AG09309 (cell line): ENCODE measurements at regions not wholly inside any gene's neighbourhood (a gene's known extent, or its start where the extent isn't known, plus 50 kb on each side); places are given as distances from the start of the nearest gene placed in this dataset.
A peak's percentile ranks its signal among the peaks of the same experiment; 100 is the strongest.

Source experiments
- DNase-seq: peaks from one replicate; pipeline ENCODE4 v3.0.0-alpha.2; 2010; ENCODE audit warnings: low read depth
- H3K4me3 ChIP-seq: 2 replicates; pipeline ENCODE4 v1.5.1; 2011; ENCODE audit warnings: mild to moderate bottlenecking, low read depth, low read length, moderate library complexity; ENCODE audit not compliant: control insufficient read depth
- TF ChIP-seq, protein P1 (sequence below): IDR thresholded peaks from 2 replicates; pipeline ENCODE4 v1.5.1; 2011; ENCODE audit warnings: mild to moderate bottlenecking, low read depth, low read length, inconsistent platforms; ENCODE audit not compliant: insufficient read depth, control insufficient read depth; ENCODE audit errors: missing control alignments

DNA sequence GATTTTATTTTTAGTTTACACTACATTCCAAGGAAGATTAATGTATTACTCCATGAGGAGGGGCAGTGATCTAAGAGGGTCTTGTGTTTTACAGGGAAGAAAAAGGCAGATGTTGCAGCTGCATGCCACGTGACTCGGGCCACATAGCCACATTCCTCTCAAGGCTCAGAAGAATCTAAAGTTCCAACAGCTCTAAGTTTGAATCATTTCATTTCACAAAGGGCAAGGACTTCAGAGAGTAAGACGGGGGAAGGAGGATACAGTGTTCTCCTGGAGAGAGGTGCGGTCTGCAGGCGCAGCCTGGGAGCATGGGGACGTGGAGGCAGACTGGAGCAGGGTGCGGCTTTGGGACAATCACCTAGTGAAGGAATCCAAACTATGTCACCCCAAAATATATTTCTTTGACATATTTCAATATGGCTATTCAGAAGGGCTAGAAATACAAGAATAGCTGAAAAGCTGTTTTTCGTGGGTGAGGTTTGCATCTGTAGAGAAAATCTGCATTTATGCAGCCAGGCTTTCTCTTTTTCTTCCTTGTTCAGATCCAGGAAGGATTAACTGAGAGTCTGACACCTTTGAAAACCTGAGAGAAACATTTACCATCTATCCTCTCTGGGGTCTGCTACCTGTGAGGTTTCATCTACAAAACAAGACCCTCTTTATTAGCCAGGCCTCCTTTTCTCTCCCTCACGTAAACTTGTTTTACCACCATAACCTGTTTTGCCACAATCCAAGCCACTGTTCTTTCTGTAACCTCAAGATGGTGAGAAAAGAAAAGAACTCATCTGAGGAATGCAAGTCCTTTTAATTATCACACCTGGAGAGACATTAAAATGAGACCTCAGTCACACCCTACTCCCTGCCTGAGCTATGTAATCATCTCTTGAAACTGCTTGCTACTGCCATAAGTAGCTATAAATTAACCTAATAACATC, 165.1 kb upstream of the NDUFV2 start:
- TF ChIP-seq, protein P1, sequence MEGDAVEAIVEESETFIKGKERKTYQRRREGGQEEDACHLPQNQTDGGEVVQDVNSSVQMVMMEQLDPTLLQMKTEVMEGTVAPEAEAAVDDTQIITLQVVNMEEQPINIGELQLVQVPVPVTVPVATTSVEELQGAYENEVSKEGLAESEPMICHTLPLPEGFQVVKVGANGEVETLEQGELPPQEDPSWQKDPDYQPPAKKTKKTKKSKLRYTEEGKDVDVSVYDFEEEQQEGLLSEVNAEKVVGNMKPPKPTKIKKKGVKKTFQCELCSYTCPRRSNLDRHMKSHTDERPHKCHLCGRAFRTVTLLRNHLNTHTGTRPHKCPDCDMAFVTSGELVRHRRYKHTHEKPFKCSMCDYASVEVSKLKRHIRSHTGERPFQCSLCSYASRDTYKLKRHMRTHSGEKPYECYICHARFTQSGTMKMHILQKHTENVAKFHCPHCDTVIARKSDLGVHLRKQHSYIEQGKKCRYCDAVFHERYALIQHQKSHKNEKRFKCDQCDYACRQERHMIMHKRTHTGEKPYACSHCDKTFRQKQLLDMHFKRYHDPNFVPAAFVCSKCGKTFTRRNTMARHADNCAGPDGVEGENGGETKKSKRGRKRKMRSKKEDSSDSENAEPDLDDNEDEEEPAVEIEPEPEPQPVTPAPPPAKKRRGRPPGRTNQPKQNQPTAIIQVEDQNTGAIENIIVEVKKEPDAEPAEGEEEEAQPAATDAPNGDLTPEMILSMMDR: no peak
- no peak for DNase-seq
- no peak overlapping the region for H3K4me3 ChIP-seq

DNA sequence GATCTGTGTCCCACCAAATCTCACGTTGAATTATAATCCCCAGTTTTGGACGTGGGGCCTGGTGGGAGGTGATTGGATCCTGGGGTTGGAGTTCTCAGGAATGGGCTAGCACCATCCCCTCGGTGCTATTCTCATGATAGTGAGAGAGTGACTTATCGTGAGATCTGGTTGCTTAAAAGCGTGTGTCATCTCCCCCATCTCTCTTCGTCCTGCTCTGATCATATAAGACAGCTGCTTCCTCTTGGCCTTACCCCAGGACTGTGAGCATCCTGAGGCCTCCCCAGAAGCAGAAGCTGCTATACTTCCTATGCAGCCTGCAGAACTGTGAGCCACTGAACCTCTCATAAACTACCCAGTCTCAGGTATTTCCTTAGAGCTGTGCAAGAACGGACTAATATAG, 163.7 kb upstream of the NDUFV2 start:
- no peak overlapping the region for H3K4me3 ChIP-seq
- no peak for DNase-seq

DNA sequence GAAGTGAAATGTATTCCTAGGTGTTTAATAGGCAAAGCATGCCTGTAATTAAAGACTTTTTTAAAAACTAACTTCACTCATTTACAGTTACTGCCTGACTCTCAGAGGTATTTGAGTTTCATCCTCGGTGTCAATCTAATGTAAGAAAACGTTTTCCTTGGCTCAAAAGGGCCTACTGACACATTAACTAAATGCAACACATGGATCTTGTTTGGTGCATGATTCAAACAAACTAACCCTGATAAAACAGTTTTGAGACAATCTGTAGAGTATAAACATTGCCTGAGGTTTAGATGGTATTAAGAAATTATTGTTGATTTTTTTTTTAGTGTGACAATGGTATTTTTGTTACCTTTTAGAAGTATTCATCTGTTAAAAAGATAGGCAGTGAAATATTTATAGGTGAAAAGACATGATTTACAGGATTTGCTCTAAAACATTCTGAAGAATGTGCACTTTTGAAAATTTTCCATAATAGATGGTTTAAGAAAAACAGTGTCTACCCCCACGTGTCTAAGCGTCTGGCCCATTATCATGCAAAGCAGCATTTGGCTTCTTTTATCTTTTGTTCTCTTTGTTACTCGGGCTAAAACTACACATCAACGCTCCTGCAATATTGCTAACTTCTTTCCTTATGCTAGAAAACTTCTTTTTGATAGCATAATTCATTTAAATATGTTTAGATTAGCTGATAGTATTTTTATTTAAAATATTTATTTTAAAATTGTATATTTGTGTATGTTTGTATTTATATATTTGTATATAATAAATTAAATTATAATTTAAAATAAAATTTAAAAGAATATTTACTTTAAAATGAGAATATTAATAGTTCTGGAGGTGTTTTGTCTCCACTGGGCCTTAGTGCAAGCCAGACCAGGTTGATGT, 160.2 kb upstream of the NDUFV2 start:
- DNase-seq: no peak
- TF ChIP-seq, protein P1: no peak
- H3K4me3 ChIP-seq: no peak overlapping the region

More for the DNA sequence above, 163.7 kb upstream of the NDUFV2 start:
- TF ChIP-seq, protein P1: no peak

DNA sequence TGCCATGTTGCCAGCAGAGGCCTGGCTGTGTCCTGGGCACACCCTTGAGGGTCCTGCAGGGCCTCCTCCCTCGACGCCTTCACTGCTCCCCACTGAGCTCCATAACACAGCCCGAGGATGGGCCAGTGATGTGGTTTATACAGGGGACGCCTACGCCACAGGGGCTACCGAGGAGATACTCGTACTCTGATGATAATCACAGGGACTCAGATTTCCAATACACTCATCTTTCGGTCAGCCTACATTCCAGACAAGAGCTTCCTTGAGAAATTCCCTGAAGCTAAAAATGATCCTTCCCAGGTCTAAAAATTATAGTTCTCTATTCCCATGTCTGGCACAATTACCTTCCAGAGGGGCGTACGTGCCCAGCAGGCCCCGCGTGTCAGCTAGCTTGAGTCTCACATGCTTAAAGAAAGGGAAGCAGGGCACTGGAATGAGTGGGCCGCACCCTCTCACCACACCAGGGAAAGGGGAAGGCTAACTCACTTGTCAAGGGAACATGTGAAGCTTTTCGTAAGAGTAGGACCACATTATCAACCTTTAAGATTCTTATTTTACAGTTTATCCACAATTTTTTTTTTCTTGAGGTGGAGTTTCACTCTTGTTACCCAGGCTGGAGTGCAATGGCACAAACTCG, 159.5 kb upstream of the NDUFV2 start:
- no peak for DNase-seq
- TF ChIP-seq, protein P1: no peak

DNA sequence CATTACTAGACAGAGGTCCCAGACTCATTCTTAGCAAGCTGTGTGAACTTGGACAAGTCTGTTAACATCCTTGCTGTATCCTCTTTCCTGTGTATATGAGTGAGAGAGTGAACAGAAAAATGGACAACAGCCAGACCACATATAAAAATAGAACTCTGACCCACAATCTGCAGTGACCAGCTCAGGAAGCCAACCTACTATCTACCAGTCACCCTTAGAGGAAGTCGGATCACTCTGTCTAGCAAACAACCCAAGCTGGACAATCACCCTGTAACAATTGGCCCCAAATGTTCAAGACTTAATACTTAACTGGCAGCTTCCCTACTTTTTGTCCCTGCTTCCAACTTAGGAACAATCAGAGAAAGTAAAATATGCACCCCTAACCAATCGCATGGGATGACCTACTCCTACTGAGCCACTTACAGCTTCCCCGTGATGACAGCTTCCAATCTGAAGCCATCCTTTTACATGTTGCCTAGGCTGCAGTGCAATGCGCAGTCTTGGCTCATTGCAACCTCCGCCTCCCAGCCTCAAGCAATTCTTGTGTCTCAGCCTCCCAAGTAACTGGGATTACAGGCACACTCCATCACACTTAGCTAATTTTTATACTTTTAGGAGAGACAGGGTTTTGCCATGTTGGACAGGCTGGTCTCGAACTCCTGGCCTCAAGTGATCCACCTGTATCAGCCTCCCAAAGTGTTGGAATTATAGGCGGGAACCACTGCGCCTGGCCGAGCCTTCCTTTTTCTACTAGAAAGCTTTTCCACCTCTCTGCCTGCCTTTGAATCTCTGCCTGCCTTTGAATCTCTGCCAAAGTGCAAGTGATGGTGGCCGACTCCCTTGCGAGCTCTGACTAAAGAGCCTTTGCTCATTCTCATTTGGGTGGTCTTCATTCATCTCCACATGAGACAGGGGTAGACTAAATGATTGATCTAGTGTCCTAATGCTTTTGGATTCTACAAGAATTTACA, 158.3 kb upstream of the NDUFV2 start:
- DNase-seq: peak; percentile 61

More for the DNA sequence above, 159.5 kb upstream of the NDUFV2 start:
- no peak overlapping the region for H3K4me3 ChIP-seq

More for the DNA sequence above, 158.3 kb upstream of the NDUFV2 start:
- TF ChIP-seq, protein P1: no peak
- no peak overlapping the region for H3K4me3 ChIP-seq
